22Rv1 (cell line): ENCODE measurements at regions not wholly inside any gene's neighbourhood (a gene's known extent, or its start where the extent isn't known, plus 50 kb on each side); places are given as distances from the start of the nearest gene placed in this dataset.

Experiments used
- CTCF ChIP-seq: fragments of 450-650 bp; IDR thresholded peaks from 2 replicates; pipeline ENCODE4 v1.5.1; 2017; ENCODE audit warnings: mild to moderate bottlenecking
- ZFX ChIP-seq: fragments of 450-650 bp; IDR thresholded peaks from 2 replicates; pipeline ENCODE4 v1.6.1; 2017; ENCODE audit warnings: antibody characterized with exemption, borderline replicate concordance

- TF ChIP-seq CTCF (no peak), ZFX (no peak)
These were observed 54.5 kb upstream of the NUDT12 start for GRCh38 chr5:103617090-103617489.
